Effector CD8-positive, alpha-beta T cell (primary cell): ENCODE measurements at regions not wholly inside any gene's neighbourhood (a gene's known extent, or its start where the extent isn't known, plus 50 kb on each side); places are given as distances from the start of the nearest gene placed in this dataset.

ENCODE experiments used
- DNase-seq: peaks from one replicate; lab custom pipeline; 2025; lab: John Stamatoyannopoulos, UW

- DNase-seq, result no peak
These were observed 845.9 kb downstream of the MAT2B start for GRCh38 chr5:164351245-164351834.

- no peak for DNase-seq
These were observed 847.3 kb downstream of the MAT2B start for GRCh38 chr5:164352695-164353094.

- DNase-seq, result no peak
These were observed 847.7 kb downstream of the MAT2B start for GRCh38 chr5:164353155-164353554.

DNA sequence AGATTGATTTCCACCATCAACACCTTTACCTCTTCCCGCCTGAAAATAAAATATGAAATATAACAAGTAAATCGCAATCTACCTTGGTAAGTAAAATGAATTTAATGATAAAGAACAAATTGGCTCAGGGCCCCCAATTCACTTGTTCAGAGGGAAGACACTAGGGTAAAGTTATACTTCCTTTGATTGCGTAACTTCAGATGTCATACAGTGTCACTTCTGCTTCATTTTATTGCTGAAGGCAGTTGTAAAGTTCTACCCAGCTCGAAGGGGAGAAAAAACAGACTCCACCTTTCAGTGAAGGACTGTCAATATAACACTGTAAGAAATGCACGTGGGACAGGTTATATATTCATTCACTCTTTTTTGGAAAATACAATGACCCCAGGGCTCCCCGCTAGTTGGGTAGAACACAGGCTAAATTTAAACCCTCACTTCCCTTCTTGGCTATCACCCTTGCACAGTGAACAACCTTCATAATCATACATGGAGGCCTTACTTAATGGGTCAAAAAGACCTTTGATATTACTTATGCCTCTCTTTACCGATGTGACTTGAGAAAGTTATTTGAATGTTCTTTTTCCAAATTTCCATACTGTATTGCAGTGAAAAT, 848.8 kb downstream of the MAT2B start:
- DNase-seq, result no peak

GRCh38 chr5:164355267-164355830, 849.9 kb downstream of the MAT2B start:
- DNase-seq, result no peak

- no peak for DNase-seq
These were observed 851.4 kb downstream of the MAT2B start for GRCh38 chr5:164356790-164357189.

GRCh38 chr5:164357395-164358033, 852.1 kb downstream of the MAT2B start:
- no peak for DNase-seq

DNA sequence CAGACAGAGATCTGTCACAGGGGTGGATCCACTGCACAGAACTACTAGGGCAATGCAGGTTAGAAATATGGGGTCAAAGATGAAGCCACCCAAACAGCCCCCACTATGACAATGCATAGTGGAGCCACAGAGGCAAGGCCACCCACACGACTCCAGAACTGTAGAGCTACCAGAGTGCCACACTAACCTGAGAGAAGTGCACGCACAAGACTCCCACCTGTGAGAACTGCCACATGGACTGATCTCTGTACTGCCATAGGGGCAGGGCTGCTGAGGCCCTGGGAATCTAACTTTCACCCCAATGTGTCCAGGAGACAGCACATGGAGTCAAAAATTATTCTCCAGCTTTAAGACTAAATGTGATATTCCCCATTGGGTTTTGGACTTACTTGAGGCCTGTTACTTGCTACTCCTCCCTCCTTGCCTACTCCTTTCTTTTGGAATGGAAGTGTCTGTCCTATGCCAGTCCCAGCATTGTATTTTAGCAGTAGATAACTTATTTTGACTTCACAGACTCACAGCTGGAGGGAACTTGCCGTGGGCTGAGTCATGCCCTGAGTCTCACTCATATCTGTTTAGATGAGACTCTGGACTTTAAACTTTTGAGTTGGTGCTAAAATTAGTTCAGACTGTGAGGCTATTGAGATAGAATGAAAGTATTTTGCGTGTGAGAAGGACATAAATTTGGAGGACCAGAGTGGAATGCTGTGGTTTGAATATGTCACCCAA, 853.3 kb downstream of the MAT2B start:
- DNase-seq, result no peak

DNA sequence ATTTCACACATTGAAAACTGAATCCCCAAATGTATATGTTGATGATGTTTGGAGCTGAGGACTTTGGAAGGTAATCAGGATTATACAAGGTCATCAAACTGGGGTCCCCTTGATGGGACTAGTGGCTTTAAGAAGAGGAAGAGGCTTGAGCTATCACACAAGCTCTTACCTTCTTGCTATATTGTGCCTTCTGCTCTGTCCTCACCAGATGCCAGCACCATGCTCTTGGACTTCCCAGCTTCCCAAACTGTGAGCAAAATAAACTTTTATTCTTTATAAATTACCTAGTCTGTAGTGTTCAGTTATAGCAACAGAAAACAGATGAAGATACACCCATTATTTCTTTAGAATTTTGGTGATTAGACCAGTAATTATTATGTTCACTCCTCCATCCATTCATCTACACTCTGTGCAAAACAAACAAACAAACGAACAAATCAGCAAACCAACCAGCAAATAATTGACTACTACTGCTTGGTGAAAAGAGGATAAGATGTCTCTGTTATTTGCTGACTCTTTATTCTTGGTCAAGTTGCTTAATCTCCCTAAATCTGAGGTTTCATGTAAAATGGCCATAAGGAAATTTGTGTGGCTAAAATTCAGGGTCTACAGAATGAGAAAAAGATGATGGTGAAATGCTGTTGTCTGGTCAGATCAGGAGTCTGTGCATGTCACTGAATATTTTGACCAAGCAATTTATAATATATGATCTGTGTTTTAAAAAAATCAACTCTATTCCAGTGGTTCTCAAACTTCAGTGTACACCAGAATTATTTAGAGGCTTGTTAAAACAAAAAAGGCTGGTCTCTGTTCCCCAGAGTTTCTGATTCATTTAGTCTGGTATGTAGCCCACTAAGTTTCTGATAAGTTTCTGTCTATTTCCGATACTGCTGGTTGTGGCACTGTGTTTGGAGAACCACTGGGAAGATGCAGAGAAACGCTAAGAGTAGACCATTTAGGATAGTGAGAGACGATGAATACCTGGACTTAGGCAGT, 854.1 kb downstream of the MAT2B start:
- DNase-seq, result no peak

DNA sequence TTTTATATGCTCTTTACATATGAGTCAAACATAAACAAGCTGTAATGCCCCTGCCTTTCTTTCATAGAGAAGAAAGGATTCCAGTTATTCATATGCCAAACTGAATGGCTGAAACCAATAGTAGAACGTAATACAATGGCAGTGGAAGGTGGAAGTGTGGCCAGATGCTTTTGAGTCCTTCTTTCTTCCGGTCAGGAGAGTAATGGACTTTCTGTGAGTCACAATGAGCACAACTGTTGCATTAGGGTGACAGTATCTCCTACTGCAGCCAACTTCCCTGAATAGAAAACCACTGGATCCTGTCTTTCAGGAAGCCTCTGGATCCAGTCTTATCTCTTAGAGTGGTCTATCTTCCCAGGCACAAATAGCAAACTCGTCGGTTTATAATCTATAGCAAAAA, 855.2 kb downstream of the MAT2B start:
- DNase-seq, result no peak

GRCh38 chr5:164361986-164362385, 856.6 kb downstream of the MAT2B start:
- no peak for DNase-seq

DNA sequence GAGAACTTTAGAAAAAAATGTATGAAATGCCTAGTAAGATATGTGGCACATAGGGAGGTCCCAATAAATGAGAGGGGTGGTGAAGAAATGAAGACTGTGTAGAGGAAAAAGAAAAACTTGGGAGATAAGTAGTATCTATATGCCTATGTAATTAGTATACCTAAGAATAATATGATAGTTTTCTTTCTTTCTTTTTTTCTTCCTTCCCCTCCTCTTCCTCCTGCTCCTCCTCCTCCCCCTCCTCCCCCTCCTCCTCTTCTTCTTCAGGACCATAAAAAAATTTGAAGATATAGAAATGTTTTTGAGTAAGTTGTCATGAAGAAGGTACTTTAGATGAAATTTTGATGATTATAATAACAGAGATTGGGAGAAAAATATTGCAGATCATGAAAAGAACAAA, 857.4 kb downstream of the MAT2B start:
- no peak for DNase-seq

DNA sequence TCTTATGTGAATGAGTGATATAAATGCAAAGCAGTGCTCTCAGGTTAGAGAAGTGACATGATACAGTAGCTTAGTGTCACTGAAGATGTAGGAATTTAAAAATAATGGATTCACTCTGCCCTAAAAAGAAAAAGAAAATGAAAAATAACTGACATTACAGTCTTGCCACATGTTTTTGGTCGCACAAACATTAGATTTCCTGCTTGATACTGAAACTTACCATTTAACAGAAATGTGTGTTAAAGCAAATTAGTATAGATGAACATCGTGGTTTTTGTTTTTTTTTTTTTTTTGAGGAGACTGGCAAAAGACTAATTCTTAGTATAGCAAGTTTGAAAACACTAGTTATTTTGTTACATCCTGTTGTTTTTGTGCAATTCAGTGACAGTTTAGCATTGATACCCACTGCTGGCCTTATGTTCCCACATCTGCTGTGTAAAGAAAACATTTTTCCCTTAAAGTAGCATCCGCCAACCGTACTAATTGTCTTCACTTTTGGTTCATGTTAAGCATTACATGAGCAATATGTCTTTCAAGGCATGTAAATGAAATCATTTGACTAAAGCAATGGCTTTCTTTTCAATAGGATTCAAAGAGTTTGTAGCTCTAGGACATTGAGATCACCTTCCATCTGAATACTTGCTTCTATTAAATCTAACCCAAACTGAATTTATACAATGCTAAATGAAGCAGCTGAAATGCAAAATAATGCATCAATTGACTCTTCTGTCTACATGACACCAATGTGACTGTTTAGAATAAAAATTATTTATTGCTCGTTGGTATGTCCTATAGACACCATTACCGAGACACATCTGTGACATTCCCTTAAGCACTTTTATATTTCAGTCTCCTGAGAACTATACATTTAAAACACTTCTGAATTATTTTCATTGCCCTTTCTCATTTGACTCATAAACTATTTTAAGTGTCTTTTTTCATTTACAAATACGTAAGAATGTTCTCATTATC, 859.1 kb downstream of the MAT2B start:
- DNase-seq, result no peak

- no peak for DNase-seq
These were observed 865.4 kb downstream of the MAT2B start for GRCh38 chr5:164370841-164371240.

DNA sequence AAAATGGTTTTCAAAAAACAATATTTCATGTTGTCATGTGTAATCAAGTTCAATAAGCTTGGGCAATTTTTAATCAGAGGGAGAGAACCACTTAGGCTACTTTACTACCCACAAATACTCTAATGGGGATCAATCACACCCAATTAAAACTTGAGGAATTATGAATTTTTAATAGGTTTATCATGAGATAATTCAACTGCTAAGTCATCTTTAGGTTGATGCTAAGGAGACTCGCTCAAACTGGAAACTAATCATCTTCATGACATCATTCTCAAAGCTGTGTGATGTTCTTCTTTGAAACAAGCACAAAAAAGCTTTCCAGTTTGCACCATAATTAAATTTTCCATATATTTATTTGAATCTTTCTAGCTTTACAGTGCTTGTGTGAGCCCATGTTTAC, 867.5 kb downstream of the MAT2B start:
- no peak for DNase-seq

- no peak for DNase-seq
These were observed 868.5 kb downstream of the MAT2B start for GRCh38 chr5:164373876-164374275.

GRCh38 chr5:164375051-164375450, 869.6 kb downstream of the MAT2B start:
- DNase-seq, result no peak

- no peak for DNase-seq
These were observed 871.4 kb downstream of the MAT2B start for GRCh38 chr5:164376843-164377242.

DNA sequence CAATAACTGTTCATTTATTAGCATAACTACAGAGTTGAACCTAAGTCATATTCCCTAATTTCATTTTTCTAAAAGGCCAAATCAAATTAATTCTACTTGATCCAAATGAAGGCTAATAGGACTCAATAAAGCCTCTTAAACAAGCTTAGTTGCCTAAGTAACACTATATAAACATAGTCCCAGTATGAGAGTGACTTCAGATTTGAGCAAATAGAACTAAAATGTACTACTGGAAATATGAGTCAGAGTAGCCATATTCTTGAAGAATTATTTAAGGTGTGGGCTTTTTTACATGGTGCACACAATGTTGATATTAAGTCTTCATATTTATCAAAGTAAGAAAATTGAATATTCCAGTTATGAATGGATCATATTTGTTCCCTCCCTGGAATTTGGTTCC, 872.3 kb downstream of the MAT2B start:
- no peak for DNase-seq

DNA sequence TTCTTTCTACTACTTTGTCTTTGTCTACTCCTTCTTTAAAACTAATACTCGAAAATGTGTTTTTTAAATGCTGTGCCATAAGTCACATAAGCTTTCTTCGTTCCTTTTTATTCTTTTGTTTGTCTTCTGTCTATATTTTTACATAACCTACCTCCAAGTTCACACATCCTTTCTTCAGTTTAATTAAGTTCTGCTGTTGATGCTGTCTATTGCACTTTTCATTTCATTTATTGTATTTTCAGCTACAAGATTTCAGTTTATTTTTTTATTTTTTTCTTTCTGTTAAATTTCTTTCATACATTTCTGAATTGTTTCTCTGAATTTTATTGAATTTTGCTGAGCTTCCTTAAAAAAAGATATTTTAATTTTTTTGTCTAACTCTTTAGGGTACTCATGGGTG, 878.2 kb downstream of the MAT2B start:
- no peak for DNase-seq
